ENCODE measurements at regions not wholly inside any gene's neighbourhood (a gene's known extent, or its start where the extent isn't known, plus 50 kb on each side); places are given as distances from the start of the nearest gene placed in this dataset.

DNA sequence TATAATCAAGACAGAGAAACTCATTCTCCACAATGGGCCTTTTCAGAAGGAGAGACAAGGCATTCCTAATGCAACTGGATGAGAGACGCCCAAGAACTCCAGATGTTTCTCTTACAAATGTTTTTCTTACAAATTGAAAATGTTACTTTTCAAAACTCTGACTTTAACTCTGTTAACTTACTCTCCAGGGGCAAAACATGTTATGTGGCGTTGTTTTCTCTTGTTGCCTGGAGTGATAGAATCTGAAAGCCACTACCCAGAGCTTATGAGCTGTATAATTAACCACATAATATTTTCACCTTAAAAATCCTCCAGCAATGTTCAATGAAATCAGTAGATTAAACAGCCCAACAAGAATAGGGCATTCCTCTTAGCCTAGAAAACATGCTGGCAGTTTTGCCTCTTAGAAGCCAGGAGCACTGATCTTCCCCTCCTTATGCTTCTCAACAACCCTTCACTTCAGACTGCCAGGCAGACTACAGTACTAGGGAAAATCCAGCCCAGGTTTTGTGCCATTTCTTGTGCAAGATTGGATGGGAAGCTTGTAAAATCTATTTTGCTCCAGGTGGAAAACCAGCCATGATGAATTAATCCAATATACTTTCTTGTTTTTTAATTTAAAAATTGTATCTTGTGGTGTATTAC is 186.7 kb upstream of the GADL1 start (continued):
- TF ChIP-seq, protein P1, sequence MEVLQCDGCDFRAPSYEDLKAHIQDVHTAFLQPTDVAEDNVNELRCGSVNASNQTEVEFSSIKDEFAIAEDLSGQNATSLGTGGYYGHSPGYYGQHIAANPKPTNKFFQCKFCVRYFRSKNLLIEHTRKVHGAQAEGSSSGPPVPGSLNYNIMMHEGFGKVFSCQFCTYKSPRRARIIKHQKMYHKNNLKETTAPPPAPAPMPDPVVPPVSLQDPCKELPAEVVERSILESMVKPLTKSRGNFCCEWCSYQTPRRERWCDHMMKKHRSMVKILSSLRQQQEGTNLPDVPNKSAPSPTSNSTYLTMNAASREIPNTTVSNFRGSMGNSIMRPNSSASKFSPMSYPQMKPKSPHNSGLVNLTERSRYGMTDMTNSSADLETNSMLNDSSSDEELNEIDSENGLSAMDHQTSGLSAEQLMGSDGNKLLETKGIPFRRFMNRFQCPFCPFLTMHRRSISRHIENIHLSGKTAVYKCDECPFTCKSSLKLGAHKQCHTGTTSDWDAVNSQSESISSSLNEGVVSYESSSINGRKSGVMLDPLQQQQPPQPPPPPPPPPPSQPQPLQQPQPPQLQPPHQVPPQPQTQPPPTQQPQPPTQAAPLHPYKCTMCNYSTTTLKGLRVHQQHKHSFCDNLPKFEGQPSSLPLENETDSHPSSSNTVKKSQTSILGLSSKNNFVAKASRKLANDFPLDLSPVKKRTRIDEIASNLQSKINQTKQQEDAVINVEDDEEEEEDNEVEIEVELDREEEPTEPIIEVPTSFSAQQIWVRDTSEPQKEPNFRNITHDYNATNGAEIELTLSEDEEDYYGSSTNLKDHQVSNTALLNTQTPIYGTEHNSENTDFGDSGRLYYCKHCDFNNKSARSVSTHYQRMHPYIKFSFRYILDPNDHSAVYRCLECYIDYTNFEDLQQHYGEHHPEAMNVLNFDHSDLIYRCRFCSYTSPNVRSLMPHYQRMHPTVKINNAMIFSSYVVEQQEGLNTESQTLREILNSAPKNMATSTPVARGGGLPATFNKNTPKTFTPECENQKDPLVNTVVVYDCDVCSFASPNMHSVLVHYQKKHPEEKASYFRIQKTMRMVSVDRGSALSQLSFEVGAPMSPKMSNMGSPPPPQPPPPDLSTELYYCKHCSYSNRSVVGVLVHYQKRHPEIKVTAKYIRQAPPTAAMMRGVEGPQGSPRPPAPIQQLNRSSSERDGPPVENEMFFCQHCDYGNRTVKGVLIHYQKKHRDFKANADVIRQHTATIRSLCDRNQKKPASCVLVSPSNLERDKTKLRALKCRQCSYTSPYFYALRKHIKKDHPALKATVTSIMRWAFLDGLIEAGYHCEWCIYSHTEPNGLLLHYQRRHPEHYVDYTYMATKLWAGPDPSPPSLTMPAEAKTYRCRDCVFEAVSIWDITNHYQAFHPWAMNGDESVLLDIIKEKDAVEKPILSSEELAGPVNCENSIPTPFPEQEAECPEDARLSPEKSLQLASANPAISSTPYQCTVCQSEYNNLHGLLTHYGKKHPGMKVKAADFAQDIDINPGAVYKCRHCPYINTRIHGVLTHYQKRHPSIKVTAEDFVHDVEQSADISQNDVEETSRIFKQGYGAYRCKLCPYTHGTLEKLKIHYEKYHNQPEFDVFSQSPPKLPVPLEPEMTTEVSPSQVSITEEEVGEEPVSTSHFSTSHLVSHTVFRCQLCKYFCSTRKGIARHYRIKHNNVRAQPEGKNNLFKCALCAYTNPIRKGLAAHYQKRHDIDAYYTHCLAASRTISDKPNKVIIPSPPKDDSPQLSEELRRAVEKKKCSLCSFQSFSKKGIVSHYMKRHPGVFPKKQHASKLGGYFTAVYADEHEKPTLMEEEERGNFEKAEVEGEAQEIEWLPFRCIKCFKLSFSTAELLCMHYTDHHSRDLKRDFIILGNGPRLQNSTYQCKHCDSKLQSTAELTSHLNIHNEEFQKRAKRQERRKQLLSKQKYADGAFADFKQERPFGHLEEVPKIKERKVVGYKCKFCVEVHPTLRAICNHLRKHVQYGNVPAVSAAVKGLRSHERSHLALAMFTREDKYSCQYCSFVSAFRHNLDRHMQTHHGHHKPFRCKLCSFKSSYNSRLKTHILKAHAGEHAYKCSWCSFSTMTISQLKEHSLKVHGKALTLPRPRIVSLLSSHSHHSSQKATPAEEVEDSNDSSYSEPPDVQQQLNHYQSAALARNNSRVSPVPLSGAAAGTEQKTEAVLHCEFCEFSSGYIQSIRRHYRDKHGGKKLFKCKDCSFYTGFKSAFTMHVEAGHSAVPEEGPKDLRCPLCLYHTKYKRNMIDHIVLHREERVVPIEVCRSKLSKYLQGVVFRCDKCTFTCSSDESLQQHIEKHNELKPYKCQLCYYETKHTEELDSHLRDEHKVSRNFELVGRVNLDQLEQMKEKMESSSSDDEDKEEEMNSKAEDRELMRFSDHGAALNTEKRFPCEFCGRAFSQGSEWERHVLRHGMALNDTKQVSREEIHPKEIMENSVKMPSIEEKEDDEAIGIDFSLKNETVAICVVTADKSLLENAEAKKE (CRISPR knock-in tag; IDR thresholded peaks at IDR 0.05) = no peak
- TF ChIP-seq, protein P2, sequence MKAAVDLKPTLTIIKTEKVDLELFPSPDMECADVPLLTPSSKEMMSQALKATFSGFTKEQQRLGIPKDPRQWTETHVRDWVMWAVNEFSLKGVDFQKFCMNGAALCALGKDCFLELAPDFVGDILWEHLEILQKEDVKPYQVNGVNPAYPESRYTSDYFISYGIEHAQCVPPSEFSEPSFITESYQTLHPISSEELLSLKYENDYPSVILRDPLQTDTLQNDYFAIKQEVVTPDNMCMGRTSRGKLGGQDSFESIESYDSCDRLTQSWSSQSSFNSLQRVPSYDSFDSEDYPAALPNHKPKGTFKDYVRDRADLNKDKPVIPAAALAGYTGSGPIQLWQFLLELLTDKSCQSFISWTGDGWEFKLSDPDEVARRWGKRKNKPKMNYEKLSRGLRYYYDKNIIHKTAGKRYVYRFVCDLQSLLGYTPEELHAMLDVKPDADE (IDR thresholded peaks at IDR 0.05) = no peak
- TF ChIP-seq ZNF331 (CRISPR knock-in tag; IDR thresholded peaks at IDR 0.05; ENCODE audit: low read depth) (no peak), STAT1 (IDR thresholded peaks at IDR 0.05; ENCODE audit: unreplicated experiment) (no peak), CREB1 (CRISPR knock-in tag; IDR thresholded peaks at IDR 0.05; ENCODE audit: low read depth) (no peak), POLR2AphosphoS5 (IDR thresholded peaks at IDR 0.05; ENCODE audit: low read depth) (no peak), NANOG (IDR thresholded peaks at IDR 0.05; ENCODE audit: borderline replicate concordance) (no peak), ZNF114 (CRISPR knock-in tag; IDR thresholded peaks at IDR 0.05) (no peak)
- TF ChIP-seq, protein P3, sequence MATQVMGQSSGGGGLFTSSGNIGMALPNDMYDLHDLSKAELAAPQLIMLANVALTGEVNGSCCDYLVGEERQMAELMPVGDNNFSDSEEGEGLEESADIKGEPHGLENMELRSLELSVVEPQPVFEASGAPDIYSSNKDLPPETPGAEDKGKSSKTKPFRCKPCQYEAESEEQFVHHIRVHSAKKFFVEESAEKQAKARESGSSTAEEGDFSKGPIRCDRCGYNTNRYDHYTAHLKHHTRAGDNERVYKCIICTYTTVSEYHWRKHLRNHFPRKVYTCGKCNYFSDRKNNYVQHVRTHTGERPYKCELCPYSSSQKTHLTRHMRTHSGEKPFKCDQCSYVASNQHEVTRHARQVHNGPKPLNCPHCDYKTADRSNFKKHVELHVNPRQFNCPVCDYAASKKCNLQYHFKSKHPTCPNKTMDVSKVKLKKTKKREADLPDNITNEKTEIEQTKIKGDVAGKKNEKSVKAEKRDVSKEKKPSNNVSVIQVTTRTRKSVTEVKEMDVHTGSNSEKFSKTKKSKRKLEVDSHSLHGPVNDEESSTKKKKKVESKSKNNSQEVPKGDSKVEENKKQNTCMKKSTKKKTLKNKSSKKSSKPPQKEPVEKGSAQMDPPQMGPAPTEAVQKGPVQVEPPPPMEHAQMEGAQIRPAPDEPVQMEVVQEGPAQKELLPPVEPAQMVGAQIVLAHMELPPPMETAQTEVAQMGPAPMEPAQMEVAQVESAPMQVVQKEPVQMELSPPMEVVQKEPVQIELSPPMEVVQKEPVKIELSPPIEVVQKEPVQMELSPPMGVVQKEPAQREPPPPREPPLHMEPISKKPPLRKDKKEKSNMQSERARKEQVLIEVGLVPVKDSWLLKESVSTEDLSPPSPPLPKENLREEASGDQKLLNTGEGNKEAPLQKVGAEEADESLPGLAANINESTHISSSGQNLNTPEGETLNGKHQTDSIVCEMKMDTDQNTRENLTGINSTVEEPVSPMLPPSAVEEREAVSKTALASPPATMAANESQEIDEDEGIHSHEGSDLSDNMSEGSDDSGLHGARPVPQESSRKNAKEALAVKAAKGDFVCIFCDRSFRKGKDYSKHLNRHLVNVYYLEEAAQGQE (IDR thresholded peaks at IDR 0.05; ENCODE audit: unreplicated experiment) = no peak
- TF ChIP-seq, protein P4, sequence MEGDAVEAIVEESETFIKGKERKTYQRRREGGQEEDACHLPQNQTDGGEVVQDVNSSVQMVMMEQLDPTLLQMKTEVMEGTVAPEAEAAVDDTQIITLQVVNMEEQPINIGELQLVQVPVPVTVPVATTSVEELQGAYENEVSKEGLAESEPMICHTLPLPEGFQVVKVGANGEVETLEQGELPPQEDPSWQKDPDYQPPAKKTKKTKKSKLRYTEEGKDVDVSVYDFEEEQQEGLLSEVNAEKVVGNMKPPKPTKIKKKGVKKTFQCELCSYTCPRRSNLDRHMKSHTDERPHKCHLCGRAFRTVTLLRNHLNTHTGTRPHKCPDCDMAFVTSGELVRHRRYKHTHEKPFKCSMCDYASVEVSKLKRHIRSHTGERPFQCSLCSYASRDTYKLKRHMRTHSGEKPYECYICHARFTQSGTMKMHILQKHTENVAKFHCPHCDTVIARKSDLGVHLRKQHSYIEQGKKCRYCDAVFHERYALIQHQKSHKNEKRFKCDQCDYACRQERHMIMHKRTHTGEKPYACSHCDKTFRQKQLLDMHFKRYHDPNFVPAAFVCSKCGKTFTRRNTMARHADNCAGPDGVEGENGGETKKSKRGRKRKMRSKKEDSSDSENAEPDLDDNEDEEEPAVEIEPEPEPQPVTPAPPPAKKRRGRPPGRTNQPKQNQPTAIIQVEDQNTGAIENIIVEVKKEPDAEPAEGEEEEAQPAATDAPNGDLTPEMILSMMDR (conservative IDR thresholded peaks at IDR 0.05; ENCODE audit: low read depth in 2 of 2) = no peak
